ENCODE measurements at regions not wholly inside any gene's neighbourhood (a gene's known extent, or its start where the extent isn't known, plus 50 kb on each side); places are given as distances from the start of the nearest gene placed in this dataset.

DNA sequence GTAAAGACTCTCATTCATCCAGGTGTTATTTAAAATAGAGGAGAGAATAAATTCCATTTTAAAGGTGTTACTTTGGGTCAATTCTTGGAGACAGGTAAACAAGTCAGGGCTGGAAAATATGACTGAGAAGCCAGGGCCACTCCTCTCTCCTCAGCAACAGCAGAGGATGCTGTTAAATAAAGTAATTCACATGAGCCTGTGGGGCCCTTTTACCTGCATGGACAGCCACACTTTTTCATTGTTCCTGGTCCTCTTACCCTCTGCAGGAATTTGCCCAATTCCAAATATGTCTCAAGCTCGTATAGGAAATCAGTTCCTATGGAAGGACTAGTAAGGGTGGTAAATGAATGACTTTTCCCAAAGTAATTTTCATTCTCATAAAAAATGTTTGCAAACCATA, 420.1 kb upstream of the KLF6 start:
- TF ChIP-seq CTCF (IDR thresholded peaks at IDR 0.05 in 4 of 5, conservative IDR thresholded peaks at IDR 0.05 in 1 of 5) (no peak), POLR2A (IDR thresholded peaks at IDR 0.05) (no peak)
